NCI-H510A treated with DMSO at 0.1 percent for 48 hours (cell line): ENCODE measurements at regions not wholly inside any gene's neighbourhood (a gene's known extent, or its start where the extent isn't known, plus 50 kb on each side); places are given as distances from the start of the nearest gene placed in this dataset.
A peak's percentile ranks its signal among the peaks of the same experiment; 100 is the strongest.
"Not testable (repeated sequence)": the region's sequence is repeated elsewhere in the genome, so short reads cannot be mapped to it uniquely, and the experiment has no call there.

ENCODE experiments used
- DNase-seq: peaks from one replicate; lab custom pipeline; 2025; lab: John Stamatoyannopoulos, UW

GRCh38 chr6:27669624-27670301 lies 196.9 kb upstream of the ZNF184 start:
- DNase-seq = no peak

DNA sequence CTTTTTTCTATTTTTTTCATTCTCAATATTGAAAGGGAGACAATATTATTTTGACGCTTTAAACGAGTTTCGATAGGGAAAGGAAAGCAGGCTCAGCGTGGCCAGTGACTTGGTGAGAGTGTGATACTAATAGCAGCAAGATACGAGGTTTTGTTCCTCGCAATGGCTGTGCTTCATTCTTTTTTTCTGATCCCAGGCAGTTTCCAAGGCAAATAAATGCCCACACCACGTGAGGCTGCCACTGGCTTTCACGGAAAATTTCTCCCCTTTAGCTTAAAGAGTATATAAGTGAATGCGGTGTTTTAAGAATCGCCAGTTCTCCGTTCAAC lies 196.4 kb upstream of the ZNF184 start:
- no peak for DNase-seq

DNA sequence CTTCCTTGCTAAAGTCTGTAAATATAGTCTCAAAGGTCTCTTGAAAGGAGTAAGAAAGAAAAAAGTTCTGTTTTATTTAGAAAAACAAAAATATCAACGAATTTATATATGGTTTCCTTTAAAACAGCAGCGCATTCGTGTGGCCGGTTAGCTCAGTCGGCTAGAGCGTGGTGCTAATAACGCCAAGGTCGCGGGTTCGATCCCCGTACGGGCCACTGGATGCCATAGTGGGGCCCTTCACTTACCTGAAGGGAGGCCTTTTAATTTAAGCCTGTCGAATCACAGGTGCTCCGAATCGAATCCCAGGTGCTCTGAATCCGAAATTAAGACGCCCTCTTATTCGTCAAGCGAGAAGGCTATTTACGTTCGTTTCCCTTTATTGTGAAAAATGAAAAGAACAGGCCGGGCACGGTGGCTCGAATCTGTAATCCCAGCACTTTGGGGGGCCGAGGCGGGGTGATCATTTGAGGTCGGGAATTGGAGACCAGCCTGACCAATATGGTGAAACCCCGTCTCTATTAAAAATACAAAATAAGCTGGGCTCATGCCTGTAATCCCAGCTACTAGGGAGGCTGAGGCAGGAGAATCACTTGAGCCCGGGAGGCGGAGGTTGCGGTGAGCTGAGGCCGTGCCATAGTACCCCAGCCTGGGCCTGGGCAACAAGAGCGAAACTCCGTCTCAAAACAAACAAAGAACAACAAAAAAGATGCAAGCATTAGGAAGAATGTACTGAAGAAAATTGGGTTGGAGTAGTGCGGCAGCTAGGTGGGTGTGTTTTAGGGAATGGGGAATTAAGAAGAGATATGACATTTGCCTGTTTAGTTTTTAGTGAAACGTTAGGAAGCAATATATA lies 195.8 kb upstream of the ZNF184 start:
- DNase-seq = peak; percentile 60

DNA sequence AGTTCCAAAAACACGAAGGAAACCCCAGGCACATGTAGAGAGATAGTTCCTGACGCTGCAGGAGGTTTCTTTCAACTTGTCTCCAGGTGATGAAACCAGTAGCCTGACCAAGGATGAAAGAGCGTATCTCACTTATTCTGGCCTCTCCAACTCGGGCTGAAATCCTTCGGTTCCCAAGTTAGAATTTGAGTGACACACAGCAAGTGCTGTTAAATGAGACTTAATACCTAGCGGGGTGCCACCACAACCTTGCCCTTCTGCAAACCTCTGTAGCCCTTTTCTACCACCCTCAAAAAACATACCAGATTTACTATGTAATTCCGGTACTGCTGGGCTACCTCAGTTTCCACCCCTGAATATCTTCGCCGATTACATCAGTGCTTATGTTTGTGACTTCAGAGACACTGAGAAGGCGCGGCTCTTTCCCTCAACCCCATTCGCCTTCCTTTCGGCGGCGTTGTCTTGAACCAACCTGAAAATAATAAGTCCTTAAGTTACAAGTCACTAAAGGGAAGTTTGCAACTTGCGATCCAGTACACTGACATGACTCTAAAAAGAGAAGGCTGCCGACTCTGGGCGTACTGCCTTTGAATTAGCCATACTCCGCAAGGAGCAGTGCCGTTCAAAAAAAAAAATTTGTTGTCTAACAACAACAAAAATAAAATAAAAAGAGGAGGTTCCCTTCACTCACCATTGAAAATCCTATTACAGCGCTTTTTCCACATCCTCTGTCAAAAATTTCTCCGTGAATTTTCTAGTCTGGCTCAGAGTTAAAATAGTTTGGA lies 194.9 kb upstream of the ZNF184 start:
- DNase-seq = no peak

DNA sequence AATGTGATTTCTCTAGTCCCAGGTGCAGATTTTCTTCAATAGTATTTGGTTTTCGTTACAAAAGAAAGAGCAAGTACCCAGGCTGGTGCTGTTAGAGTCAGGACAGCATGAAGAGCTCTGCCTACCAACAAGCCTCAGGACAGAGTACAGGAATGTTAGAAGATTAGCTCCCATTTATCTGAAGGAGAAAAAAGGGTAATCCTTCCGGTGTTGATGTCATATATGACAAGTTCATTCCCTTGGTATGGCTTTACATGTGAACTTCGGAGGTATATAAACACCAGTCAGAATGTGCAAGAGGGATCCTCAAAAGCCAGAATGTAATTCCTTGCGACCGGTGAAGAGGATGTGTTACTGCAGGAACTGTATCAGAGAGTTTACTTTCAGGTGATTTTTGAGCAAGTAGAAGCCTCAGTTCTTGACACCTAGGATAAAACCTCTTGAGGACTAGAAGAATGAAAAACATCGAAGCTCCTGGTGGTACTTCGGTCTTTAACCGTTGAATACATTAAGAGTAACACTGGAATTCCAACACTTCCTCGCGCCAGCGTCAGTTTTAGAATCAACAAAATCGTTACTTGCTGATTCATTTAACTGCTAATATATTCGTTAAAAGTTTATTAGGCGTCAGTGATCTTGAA lies 194.2 kb upstream of the ZNF184 start:
- DNase-seq = peak; percentile 19

DNA sequence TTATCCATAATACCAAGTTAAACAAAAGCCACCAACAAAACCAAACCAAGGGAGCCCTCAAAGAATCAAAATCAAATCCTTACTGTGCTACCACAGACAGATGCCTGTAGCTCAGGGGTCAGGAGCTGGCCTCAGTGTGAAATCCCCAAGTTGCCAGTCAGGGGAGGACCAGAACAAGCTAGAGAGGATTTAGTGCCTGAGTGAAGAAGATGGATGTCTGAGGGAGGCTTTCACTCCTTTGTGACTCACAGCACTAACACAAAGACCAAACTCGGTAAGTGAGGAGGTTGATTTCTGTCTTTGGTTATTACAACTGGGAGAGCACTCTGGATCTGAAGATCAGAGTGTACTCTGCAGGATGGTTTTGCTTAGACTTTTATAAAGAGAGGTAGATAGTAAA lies 189.9 kb upstream of the ZNF184 start:
- no peak for DNase-seq

GRCh38 chr6:27662212-27662611 lies 189.3 kb upstream of the ZNF184 start:
- DNase-seq = not testable (repeated sequence)

DNA sequence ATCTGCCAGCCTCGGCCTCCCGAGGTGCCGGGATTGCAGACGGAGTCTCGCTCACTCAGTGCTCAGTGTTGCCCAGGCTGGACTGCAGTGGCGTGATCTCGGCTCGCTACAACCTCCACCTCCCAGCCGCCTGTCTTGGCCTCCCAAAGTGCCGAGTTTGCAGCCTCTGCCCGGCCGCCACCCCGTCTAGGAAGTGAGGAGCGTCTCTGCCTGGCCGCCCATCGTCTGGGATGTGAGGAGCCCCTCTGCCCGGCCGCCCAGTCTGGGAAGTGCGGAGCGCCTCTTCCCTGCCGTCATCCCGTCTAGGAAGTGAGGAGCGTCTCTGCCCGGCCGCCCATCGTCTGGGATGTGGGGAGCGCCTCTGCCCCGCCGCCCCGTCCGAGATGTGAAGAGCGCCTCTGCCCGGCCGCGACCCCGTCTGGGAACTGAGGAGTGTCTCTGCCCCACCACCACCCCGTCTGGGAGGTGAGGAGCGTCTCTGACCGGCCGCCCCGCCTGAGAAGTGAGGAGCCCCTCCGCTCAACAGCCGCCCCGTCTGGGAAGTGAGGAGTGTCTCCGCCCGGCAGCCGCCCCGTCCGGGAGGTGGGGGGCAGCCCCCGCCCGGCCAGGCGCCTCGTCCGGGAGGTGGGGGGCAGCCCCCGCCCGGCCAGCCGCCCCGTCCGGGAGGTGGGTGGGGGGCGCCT lies 180.4 kb upstream of the ZNF184 start:
- not testable (repeated sequence) for DNase-seq

DNA sequence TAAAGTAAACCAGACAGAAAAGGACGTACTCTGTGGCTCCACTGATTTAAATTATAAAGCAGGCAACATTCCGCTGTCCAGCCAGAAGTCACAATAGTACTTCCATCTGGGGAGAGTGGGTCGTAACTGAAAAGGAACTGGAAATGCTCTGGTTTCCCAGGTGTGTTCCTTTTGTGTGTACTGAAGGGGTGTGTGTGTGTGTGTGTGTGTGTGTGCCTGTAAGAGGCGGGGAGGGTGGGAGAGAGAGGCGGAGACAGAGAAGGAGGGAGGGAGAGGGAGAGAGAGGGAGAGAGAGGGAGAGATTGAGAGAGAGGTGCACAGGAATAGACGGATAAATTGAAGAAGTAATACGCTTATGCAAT lies 178.4 kb upstream of the ZNF184 start:
- DNase-seq = no peak

DNA sequence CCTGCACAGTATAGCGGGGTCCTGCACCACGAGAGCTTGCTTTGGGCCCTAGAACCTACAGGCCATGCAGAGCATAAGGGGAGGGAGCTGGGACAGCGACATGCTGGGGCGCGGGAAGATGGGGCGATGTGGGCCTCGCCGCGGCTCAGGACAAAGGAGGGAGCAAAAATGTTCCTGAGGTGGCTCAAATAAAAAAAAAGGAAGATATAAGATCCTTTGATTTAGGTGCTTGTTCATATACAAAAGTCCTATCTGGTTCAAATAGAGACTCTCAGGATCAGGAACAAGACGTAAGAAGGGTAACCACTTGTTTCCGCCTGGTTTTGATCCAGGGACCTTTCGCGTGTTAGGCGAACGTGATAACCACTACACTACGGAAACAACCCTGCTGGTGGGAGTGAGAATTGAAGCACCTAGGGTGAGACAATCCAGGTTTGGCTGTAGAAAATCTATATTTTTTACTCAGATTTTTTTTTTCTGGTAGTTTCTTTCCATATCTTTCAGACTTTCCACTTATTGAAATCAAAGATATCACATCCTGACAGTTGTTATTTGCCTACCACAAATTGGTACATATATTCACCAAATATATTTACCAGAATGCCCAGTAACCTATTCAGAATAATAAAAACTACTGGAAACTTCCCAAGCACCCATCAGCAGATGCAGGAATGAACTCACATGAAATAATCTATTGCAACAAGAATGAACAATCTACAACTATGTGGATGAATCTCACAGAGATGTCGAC lies 177.9 kb upstream of the ZNF184 start:
- peak; percentile 20 for DNase-seq

GRCh38 chr6:27644528-27644927 lies 171.6 kb upstream of the ZNF184 start:
- no peak for DNase-seq

DNA sequence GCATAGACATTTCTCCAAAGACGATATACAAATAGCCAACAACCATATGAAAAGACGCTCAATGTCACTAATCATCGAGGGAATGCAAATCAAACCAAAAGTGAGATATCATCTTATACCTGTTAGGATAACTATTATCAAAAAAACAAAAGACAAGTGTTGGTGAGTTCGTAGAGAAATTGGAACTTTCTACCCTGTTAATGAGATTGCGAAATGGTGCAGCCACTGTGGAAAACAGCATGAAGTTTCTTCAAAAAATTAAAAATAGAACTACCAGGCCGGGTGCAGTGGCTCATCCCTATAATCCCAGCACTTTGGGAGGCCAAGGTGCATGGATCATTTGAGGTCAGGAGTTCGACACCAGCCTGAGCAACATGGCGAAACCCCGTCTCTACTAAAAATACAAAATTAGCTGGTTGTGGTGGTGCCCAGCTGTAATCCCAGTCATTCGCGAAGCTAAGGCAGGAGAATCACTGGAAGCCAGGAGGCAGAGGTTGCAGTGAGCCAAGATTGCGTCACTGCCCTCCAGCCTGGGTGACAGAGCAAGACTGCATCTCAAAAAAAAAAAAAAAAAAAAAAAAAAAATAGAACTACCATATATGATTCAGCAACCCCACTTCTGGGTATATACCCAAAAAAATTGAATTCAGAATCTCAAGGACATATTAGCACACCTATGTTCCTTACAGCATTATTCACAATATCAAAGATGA lies 170.0 kb upstream of the ZNF184 start:
- DNase-seq = no peak

GRCh38 chr6:27635886-27636285 lies 163.0 kb upstream of the ZNF184 start:
- DNase-seq = not testable (repeated sequence)

DNA sequence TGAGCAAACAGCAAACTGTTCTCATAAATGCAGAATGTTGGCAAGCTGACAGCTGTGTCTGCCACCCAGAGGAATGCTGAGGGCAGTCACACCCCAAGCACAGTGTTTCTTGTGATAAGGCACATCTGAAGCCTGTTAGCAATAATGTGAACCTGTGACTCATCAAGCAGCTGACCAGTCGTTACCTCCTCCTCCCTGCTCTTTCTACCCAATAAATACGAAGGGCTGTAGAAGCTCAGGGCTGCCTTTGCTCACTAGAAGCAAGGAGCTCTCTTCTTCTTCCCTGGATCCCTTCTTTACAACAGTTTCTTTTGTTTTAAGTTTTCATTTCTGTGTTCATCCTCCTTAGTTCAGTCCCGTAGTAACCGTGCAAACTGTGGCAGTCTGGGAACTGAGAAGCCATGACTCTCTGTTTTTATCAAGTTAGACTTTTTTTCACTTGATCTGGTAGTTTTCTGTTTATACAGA lies 160.3 kb upstream of the ZNF184 start:
- not testable (repeated sequence) for DNase-seq

DNA sequence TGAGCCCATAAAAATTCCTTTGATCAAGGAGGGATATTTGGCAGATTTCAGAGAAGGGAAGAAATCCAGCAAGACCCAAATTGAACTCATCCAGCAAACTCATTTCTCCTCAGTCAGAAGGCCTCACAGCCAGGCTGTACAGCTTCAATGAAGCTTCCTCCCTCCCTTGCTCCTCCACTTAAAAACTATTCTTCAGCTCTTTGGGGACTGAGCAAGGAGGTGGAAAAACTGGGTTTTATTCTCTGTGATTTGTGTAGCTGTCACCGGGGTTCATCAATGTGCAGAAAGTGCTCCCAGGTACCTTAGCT lies 158.7 kb upstream of the ZNF184 start:
- no peak for DNase-seq

DNA sequence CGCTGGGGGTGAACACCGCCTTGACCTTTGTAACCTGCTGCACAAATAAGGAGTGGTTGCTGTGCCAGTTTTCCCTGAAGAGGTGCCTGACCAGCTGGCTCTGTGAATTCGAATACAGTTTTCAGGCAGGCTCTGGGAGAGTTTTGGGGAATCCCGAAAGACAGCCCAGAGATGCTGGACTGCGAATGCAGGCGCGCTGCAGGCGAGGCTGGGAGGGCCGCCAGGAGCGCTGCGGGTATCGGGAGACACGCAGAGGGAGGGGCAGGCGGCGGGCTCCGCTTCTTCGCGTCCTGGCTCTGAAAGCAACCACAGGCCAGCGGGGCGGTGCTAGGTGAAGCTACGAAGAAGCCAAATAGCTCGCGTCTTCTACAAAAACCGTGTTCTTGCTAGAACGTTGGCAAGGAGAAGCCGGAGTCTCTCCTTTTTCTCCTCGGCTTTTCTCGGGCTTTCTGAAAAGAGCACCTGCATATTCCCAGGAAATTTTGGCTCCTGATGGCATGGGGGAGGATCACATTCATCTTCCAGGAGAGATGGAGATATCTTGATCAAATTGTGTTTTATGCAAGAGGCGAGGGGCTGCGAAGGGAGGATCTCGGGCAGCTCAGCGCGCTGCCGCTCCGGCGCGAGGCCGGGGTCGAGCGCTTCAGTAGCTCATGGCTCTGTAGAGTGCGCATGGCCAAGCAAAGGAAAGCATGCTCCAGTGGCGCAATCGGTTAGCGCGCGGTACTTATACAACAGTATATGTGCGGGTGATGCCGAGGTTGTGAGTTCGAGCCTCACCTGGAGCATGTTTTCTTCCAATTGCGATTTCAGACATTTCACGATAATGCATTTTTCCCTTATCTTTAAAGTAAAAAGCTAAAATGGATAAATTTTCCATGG lies 158.1 kb upstream of the ZNF184 start:
- DNase-seq = peak; percentile 38

GRCh38 chr6:27624694-27625262 lies 151.9 kb upstream of the ZNF184 start:
- DNase-seq = no peak

DNA sequence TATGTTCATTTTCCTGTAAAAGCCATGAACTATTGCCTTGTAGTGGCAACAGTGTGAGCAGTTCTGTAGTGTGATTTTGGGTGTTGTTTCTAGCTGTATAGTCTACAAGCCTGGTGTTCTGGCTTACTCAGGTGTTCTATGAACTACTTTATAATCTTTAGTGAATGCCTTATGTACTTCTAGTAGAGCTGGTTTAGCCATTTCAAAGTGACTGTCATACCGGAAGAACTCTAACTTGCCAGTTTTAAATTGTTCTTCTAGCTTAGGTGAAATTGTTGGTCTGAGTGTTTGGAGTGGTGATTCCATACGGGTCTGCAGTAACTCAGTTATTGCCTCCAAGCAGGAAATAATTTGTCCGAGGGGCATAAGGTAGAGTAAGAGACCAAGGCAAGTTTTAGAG lies 150.2 kb upstream of the ZNF184 start:
- no peak for DNase-seq

DNA sequence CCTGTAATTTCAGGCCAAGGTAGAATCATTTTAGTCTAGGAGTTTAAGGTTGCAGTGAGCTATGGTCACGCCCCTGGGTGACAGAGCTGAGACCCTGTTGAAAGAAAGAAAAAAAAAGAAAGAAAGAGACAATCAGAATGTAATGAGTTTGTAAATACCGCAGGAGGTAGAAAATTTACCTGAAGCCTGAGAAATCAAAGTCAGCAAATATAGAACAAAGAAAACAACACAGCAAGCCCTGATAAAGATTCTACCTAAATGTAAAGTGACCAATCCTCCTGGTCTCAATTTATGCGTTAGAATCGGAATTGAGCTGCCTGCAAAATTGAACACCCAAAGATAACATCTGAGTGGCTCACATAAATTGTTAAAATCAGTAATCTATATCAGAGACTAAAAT lies 146.5 kb upstream of the ZNF184 start:
- no peak for DNase-seq
